GM23248 (cell line): ENCODE measurements at regions not wholly inside any gene's neighbourhood (a gene's known extent, or its start where the extent isn't known, plus 50 kb on each side); places are given as distances from the start of the nearest gene placed in this dataset.
"Not testable (repeated sequence)": the region's sequence is repeated elsewhere in the genome, so short reads cannot be mapped to it uniquely, and the experiment has no call there.

ENCODE experiments used
- DNase-seq: peaks from one replicate; pipeline ENCODE4 v3.0.0-alpha.2; 2015
- H2AFZ ChIP-seq: fragments of 200-600 bp; sonication (generic); 2 replicates; pipeline ENCODE4 v1.6.1; 2016; ENCODE audit warnings: antibody characterized with exemption
- H3F3A ChIP-seq: fragments of 200-600 bp; sonication (generic); 2 replicates; pipeline ENCODE4 v1.6.1; 2016; ENCODE audit warnings: mild to moderate bottlenecking, antibody characterized with exemption, mixed run types; ENCODE audit not compliant: insufficient read depth
- H3K27ac ChIP-seq: fragments of 200-600 bp; sonication (generic); 2 replicates; pipeline ENCODE4 v1.5.1; 2016; ENCODE audit warnings: mild to moderate bottlenecking
- H3K27me3 ChIP-seq: fragments of 200-600 bp; sonication (generic); replicated peaks from 2 replicates; pipeline ENCODE4 v1.6.1; 2016; ENCODE audit warnings: mild to moderate bottlenecking; ENCODE audit not compliant: insufficient read depth
- H3K36me3 ChIP-seq: fragments of 200-600 bp; sonication (generic); 2 replicates; pipeline ENCODE4 v1.6.1; 2016; ENCODE audit warnings: low read depth, mild to moderate bottlenecking
- H3K4me1 ChIP-seq: fragments of 200-600 bp; sonication (generic); 2 replicates; pipeline ENCODE4 v1.6.1; 2016; ENCODE audit warnings: mild to moderate bottlenecking; ENCODE audit not compliant: insufficient read depth
- H3K4me2 ChIP-seq: fragments of 200-600 bp; sonication (generic); one replicate; pipeline ENCODE4 v1.6.1; 2016; ENCODE audit warnings: mild to moderate bottlenecking; ENCODE audit not compliant: unreplicated experiment
- H3K4me3 ChIP-seq: fragments of 200-600 bp; sonication (generic); 2 replicates; pipeline ENCODE4 v1.5.1; 2016; ENCODE audit warnings: mild to moderate bottlenecking
- H3K79me2 ChIP-seq: fragments of 200-600 bp; sonication (generic); 2 replicates; pipeline ENCODE4 v1.6.1; 2016; ENCODE audit warnings: mild to moderate bottlenecking; ENCODE audit not compliant: insufficient read depth
- H3K9ac ChIP-seq: fragments of 200-600 bp; sonication (generic); 2 replicates; pipeline ENCODE4 v1.6.1; 2016; ENCODE audit warnings: mild to moderate bottlenecking
- H3K9me2 ChIP-seq: fragments of 200-600 bp; sonication (generic); 2 replicates; pipeline ENCODE4 v1.6.1; 2016; ENCODE audit warnings: mixed run types, mild to moderate bottlenecking, moderate library complexity; ENCODE audit not compliant: insufficient read depth
- H3K9me3 ChIP-seq: fragments of 200-600 bp; sonication (generic); one replicate; pipeline ENCODE4 v1.6.1; 2017; ENCODE audit warnings: low read depth
- H4K20me1 ChIP-seq: fragments of 200-600 bp; sonication (generic); 2 replicates; pipeline ENCODE4 v1.6.0; 2016; ENCODE audit not compliant: insufficient read depth
- EZH2 ChIP-seq: fragments of 200-600 bp; sonication (generic); IDR thresholded peaks from 2 replicates; pipeline ENCODE4 v1.6.1; 2018; ENCODE audit warnings: antibody characterized with exemption, mild to moderate bottlenecking; ENCODE audit not compliant: insufficient read depth, poor library complexity, severe bottlenecking
- EZH2phosphoT487 ChIP-seq: fragments of 200-600 bp; sonication (generic); IDR thresholded peaks from 2 replicates; pipeline ENCODE4 v1.6.1; 2018; ENCODE audit warnings: antibody characterized with exemption, moderate library complexity, mild to moderate bottlenecking, low read depth; ENCODE audit not compliant: insufficient read depth
- WGBS, 2 experiments: methylation state at CpG; one replicate each; pipeline ENCODE4 v1.1.6; 2015 to 2017; ENCODE audit warnings: low lambda C conversion rate in 2 of 2, low coverage in 1 of 2; ENCODE audit errors: missing lambda C conversion rate in 2 of 2; 5-methylcytosine and 5-hydroxymethylcytosine counted together
- in situ Hi-C: fragments of 300-500 bp; cut with MboI; formaldehyde crosslinking; loops from 2 replicates; pipeline ENCODE4 v1.15.0; 2020

GRCh38 chr7:114802632-114803031 lies 119.3 kb upstream of the MDFIC start:
- no peaks in the 10 kb centered on the region for H3K27me3 ChIP-seq
- no peak for TF ChIP-seq EZH2phosphoT487
- TF ChIP-seq EZH2: no peak
- H3K4me2 ChIP-seq: no peak overlapping the region
- WGBS, 2 experiments: 79 to 84% methylated on average over 4 of the region's 4 CpGs
- no peak for DNase-seq
- no peaks in the 10 kb centered on the region for H3K9me2 ChIP-seq
- H3F3A ChIP-seq: no peaks in the 10 kb centered on the region
- no peak overlapping the region for H2AFZ ChIP-seq
- H4K20me1 ChIP-seq: no peaks in the 10 kb centered on the region
- no peaks in the 10 kb centered on the region for H3K36me3 ChIP-seq
- in situ Hi-C loops: no loop called here
- no peak overlapping the region for H3K27ac ChIP-seq
- no peak overlapping the region for H3K9ac ChIP-seq
- H3K9me3 ChIP-seq: no peaks in the 10 kb centered on the region
- H3K4me3 ChIP-seq: no peak overlapping the region
- no peaks in the 10 kb centered on the region for H3K4me1 ChIP-seq
- no peaks in the 10 kb centered on the region for H3K79me2 ChIP-seq

- Histone ChIP-seq H2AFZ (no peak overlapping the region), H3K4me3 (no peak overlapping the region), H3F3A (no peaks in the 10 kb centered on the region), H3K4me1 (no peaks in the 10 kb centered on the region), H3K36me3 (no peaks in the 10 kb centered on the region), H3K9ac (no peak overlapping the region), H3K9me2 (no peaks in the 10 kb centered on the region), H3K27me3 (no peaks in the 10 kb centered on the region), H4K20me1 (no peaks in the 10 kb centered on the region), H3K27ac (no peak overlapping the region), H3K9me3 (no peaks in the 10 kb centered on the region), H3K79me2 (no peaks in the 10 kb centered on the region), H3K4me2 (no peak overlapping the region)
- no peak for TF ChIP-seq EZH2
- no peak for TF ChIP-seq EZH2phosphoT487
- WGBS, 2 experiments: 71 to 77% methylated on average over 2 of the region's 2 CpGs
- in situ Hi-C loops: no loop called here
- DNase-seq: no peak
Observed at GRCh38 chr7:114806590-114807162, 115.2 kb upstream of the MDFIC start.

GRCh38 chr7:114812570-114812969 lies 109.3 kb upstream of the MDFIC start:
- H4K20me1 ChIP-seq: no peaks in the 10 kb centered on the region
- no peaks in the 10 kb centered on the region for H3F3A ChIP-seq
- no peaks in the 10 kb centered on the region for H3K4me1 ChIP-seq
- no peak overlapping the region for H3K9ac ChIP-seq
- no peak for DNase-seq
- no peak overlapping the region for H3K4me3 ChIP-seq
- no peaks in the 10 kb centered on the region for H3K27me3 ChIP-seq
- no peaks in the 10 kb centered on the region for H3K79me2 ChIP-seq
- no peaks in the 10 kb centered on the region for H3K36me3 ChIP-seq
- no peak overlapping the region for H3K27ac ChIP-seq
- TF ChIP-seq EZH2phosphoT487 (no peak), EZH2 (no peak)
- no peak overlapping the region for H2AFZ ChIP-seq
- 46 to 51% methylated on average over 1 of the region's 1 CpG for WGBS, 2 experiments
- H3K9me3 ChIP-seq: no peaks in the 10 kb centered on the region
- in situ Hi-C loops: no loop called here
- H3K4me2 ChIP-seq: no peak overlapping the region
- H3K9me2 ChIP-seq: no peaks in the 10 kb centered on the region

GRCh38 chr7:114813624-114814023 lies 108.3 kb upstream of the MDFIC start:
- H4K20me1 ChIP-seq: no peaks in the 10 kb centered on the region
- no peak overlapping the region for H3K27ac ChIP-seq
- TF ChIP-seq EZH2 (no peak), EZH2phosphoT487 (no peak)
- no peaks in the 10 kb centered on the region for H3K36me3 ChIP-seq
- no peaks in the 10 kb centered on the region for H3K27me3 ChIP-seq
- no peaks in the 10 kb centered on the region for H3K9me3 ChIP-seq
- H3K9ac ChIP-seq: no peak overlapping the region
- no peak for DNase-seq
- peaks cover 5% of the 10 kb centered on the region for H3K4me1 ChIP-seq
- peaks cover 6% of the 10 kb centered on the region for H3F3A ChIP-seq
- in situ Hi-C loops: no loop called here
- H3K9me2 ChIP-seq: no peaks in the 10 kb centered on the region
- H3K4me2 ChIP-seq: no peak overlapping the region
- no peak overlapping the region for H3K4me3 ChIP-seq
- H3K79me2 ChIP-seq: no peaks in the 10 kb centered on the region
- no peak overlapping the region for H2AFZ ChIP-seq
- WGBS, 2 experiments: 96 to 97% methylated on average over 3 of the region's 3 CpGs

- H3K4me2 ChIP-seq, H3K9me3 ChIP-seq, H3K79me2 ChIP-seq, H3K9ac ChIP-seq, in situ Hi-C loops, H3K36me3 ChIP-seq, H3K27me3 ChIP-seq, H3K4me3 ChIP-seq, H3K9me2 ChIP-seq, H2AFZ ChIP-seq, DNase-seq, H4K20me1 ChIP-seq, H3K27ac ChIP-seq: not testable (repeated sequence)
- H3K4me1 ChIP-seq: peaks cover 34% of the 10 kb centered on the region
- WGBS, 2 experiments: 94 to 97% methylated on average over 7 of the region's 7 CpGs
- peaks cover 32% of the 10 kb centered on the region for H3F3A ChIP-seq
Observed at GRCh38 chr7:114817036-114817435, 104.9 kb upstream of the MDFIC start.
